OCI-LY7 (cell line): ENCODE measurements at regions not wholly inside any gene's neighbourhood (a gene's known extent, or its start where the extent isn't known, plus 50 kb on each side); places are given as distances from the start of the nearest gene placed in this dataset.

Source experiments
- BruUV-seq: library from RNA; stranded (reverse); fragments of 400-500 nt; replicated peaks from 2 replicates; lab custom pipeline; 2021; lab: Mats Ljungman, UMichigan
- CTCF ChIA-PET: fragments of 300-600 bp; sonication (Branson Sonifier 250); formaldehyde crosslinking; loops from one replicate; lab custom pipeline; 2022; ENCODE audit warnings: antibody characterized with exemption; ENCODE audit not compliant: unreplicated experiment; lab: Charles Lee
- POLR2A ChIA-PET: fragments of 300-600 bp; sonication (Branson Sonifier 250); formaldehyde crosslinking; loops from one replicate; lab custom pipeline; 2022; ENCODE audit warnings: antibody characterized with exemption; lab: Charles Lee
- DNase-seq: peaks from one replicate; pipeline ENCODE4 v3.0.0-alpha.2; 2015; ENCODE audit warnings: low spot score
- H2AFZ ChIP-seq: fragments of 200-600 bp; sonication (generic), shearing (Covaris generic); 2 replicates; pipeline ENCODE4 v1.6.1; 2014; ENCODE audit warnings: mild to moderate bottlenecking, antibody characterized with exemption, low read length, moderate library complexity
- H3K27ac ChIP-seq: fragments of 200-600 bp; sonication (generic); 2 replicates; pipeline ENCODE4 v1.5.1; 2014; ENCODE audit warnings: mixed run types, low read depth, mild to moderate bottlenecking, moderate library complexity, low read length, inconsistent platforms; ENCODE audit not compliant: poor library complexity, severe bottlenecking
- H3K36me3 ChIP-seq: fragments of 200-600 bp; sonication (generic); 2 replicates; pipeline ENCODE4 v1.6.1; 2014; ENCODE audit warnings: mild to moderate bottlenecking, antibody characterized with exemption, low read length, moderate library complexity, mixed read lengths; ENCODE audit not compliant: insufficient read depth
- H3K4me1 ChIP-seq: fragments of 200-600 bp; sonication (generic); 2 replicates; pipeline ENCODE4 v1.5.1; 2014; ENCODE audit warnings: mild to moderate bottlenecking, low read length; ENCODE audit not compliant: insufficient read depth, poor library complexity, severe bottlenecking
- H3K4me2 ChIP-seq: fragments of 200-600 bp; sonication (generic); 2 replicates; pipeline ENCODE4 v1.6.1; 2014; ENCODE audit warnings: mild to moderate bottlenecking, low read length
- H3K4me3 ChIP-seq: fragments of 200-600 bp; sonication (generic); 2 replicates; pipeline ENCODE4 v1.5.1; 2014; ENCODE audit warnings: mild to moderate bottlenecking, low read depth, low read length; ENCODE audit not compliant: poor library complexity, severe bottlenecking
- H3K79me2 ChIP-seq: fragments of 200-600 bp; sonication (generic); 2 replicates; pipeline ENCODE4 v1.6.1; 2016; ENCODE audit warnings: low read depth, mild to moderate bottlenecking, low read length, moderate library complexity, mixed read lengths; ENCODE audit not compliant: insufficient read depth
- H3K9me2 ChIP-seq: fragments of 200-600 bp; sonication (generic); 2 replicates; pipeline ENCODE4 v1.6.1; 2016; ENCODE audit warnings: mild to moderate bottlenecking, low read length, mixed read lengths; ENCODE audit not compliant: insufficient read depth
- H3K9me3 ChIP-seq: fragments of 200-600 bp; sonication (generic); 2 replicates; pipeline ENCODE4 v1.6.1; 2014; ENCODE audit warnings: mild to moderate bottlenecking, mixed run types, low read length, mixed read lengths
- H4K20me1 ChIP-seq: fragments of 200-600 bp; sonication (generic); 2 replicates; pipeline ENCODE4 v1.6.1; 2014; ENCODE audit warnings: mild to moderate bottlenecking, antibody characterized with exemption, low read length, moderate library complexity, mixed read lengths; ENCODE audit not compliant: insufficient read depth
- CTCF ChIP-seq: fragments of 200-600 bp; sonication (generic); conservative IDR thresholded peaks from 2 replicates; pipeline ENCODE4 v1.5.1; 2014; ENCODE audit warnings: mild to moderate bottlenecking, antibody characterized with exemption, low read length, moderate library complexity, mixed read lengths
- EZH2phosphoT487 ChIP-seq: fragments of 200-600 bp; sonication (generic); IDR thresholded peaks from 2 replicates; pipeline ENCODE4 v1.6.1; 2018; ENCODE audit warnings: low read depth, borderline replicate concordance, mild to moderate bottlenecking, mixed run types, antibody characterized with exemption, low read length, moderate library complexity, mixed read lengths
- intact Hi-C: fragments of 100-400 bp; cut with micrococcal nuclease; formaldehyde crosslinking; loops from one replicate; pipeline ENCODE4 v1.10.0; 2022; ENCODE audit not compliant: unreplicated experiment

DNA sequence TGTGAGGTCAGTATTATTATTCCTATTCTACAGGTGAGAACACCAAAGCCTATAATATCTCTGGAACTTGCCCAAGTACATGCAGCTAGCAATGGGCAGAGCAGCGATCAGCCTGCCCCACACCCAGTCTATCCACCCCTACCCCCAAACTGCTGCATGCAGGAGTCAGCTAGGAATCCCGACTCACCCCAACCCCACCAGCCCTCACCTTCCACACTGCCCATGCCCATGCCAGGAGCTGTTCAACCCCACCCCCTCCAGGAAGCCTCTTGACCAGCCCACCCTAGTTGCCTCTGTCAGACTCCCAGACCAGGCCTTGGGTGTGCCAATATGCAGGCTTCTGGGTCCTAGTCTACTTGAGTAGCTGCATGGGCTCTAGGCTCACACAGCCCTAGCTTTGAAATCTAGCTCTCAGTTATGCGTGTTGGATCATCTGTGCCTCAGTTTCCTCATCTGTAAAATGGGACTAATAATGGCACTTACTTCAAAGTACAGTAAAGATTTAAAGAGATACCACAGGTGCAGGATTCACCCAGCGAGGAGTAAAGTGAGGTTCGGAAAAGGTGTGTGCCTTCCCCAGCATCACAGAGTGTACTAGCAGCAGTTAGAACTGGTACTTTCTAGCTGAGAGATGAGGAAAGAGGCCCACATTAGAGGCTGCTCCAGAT is 173.2 kb downstream of the VEGFA start:
- ChIA-PET POLR2A (no interaction called here), CTCF (no interaction called here)
- no peaks in the 10 kb centered on the region for H3K79me2 ChIP-seq
- no peak overlapping the region for H3K4me3 ChIP-seq
- H3K36me3 ChIP-seq, result no peaks in the 10 kb centered on the region
- intact Hi-C loops, result no loop called here
- H3K9me3 ChIP-seq, result no peaks in the 10 kb centered on the region
- no TSS peak for BruUV-seq
- TF ChIP-seq EZH2phosphoT487 (no peak), CTCF (no peak)
- H3K4me1 ChIP-seq, result no peaks in the 10 kb centered on the region
- DNase-seq, result no peak
- no peak overlapping the region for H3K27ac ChIP-seq
- no peaks in the 10 kb centered on the region for H4K20me1 ChIP-seq
- H3K4me2 ChIP-seq, result no peak overlapping the region
- no peaks in the 10 kb centered on the region for H3K9me2 ChIP-seq
- no peak overlapping the region for H2AFZ ChIP-seq

GRCh38 chr6:43942616-43943015 is 172.6 kb downstream of the VEGFA start:
- Histone ChIP-seq H3K79me2 (no peaks in the 10 kb centered on the region), H3K36me3 (no peaks in the 10 kb centered on the region), H3K9me2 (no peaks in the 10 kb centered on the region), H3K4me1 (no peaks in the 10 kb centered on the region), H3K4me3 (no peak overlapping the region), H3K9me3 (no peaks in the 10 kb centered on the region), H4K20me1 (no peaks in the 10 kb centered on the region), H2AFZ (no peak overlapping the region), H3K4me2 (no peak overlapping the region), H3K27ac (no peak overlapping the region)
- ChIA-PET CTCF (no interaction called here), POLR2A (no interaction called here)
- no peak for DNase-seq
- intact Hi-C loops, result no loop called here
- BruUV-seq, result no TSS peak
- TF ChIP-seq CTCF (no peak), EZH2phosphoT487 (no peak)

DNA sequence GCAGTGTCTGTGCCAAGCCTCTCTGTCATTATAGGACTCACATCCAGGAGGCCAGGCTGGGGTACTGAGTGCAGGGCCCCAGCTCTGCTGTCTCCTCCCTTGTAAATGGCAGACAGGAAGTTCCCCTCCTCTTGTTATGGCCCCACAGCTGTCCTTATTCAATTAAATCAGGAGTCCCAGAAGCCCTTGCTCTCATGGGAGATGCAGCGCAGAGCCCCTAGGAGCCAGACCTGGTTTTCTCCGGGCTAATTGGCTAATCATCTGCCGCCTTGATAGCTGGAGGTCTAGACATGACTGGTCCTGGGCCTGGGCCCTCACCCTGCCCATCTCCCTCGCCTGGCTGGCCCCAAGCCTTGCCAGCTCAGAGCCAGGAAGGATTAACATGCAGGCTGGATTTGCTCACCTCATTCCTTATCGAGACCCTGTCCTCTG is 172.0 kb downstream of the VEGFA start:
- no peak for TF ChIP-seq EZH2phosphoT487
- no peak for TF ChIP-seq CTCF
- no TSS peak for BruUV-seq

More for the DNA sequence above, 172.0 kb downstream of the VEGFA start:
- H3K9me2 ChIP-seq, result no peaks in the 10 kb centered on the region
- no peaks in the 10 kb centered on the region for H3K4me1 ChIP-seq
- no peaks in the 10 kb centered on the region for H3K9me3 ChIP-seq
- intact Hi-C loops, result no loop called here
- H3K36me3 ChIP-seq, result no peaks in the 10 kb centered on the region
- no peak overlapping the region for H2AFZ ChIP-seq
- ChIA-PET POLR2A (no interaction called here), CTCF (no interaction called here)
- H3K4me2 ChIP-seq, result no peak overlapping the region
- no peaks in the 10 kb centered on the region for H3K79me2 ChIP-seq
- no peak for DNase-seq
- H4K20me1 ChIP-seq, result no peaks in the 10 kb centered on the region
- H3K27ac ChIP-seq, result no peak overlapping the region
- no peak overlapping the region for H3K4me3 ChIP-seq
